D341Med (cell line): ENCODE measurements at regions not wholly inside any gene's neighbourhood (a gene's known extent, or its start where the extent isn't known, plus 50 kb on each side); places are given as distances from the start of the nearest gene placed in this dataset.
"Not testable (repeated sequence)": the region's sequence is repeated elsewhere in the genome, so short reads cannot be mapped to it uniquely, and the experiment has no call there.

ENCODE experiments used
- DNase-seq: peaks from one replicate; pipeline ENCODE4 v3.0.0; 2012; ENCODE audit warnings: low spot score

DNA sequence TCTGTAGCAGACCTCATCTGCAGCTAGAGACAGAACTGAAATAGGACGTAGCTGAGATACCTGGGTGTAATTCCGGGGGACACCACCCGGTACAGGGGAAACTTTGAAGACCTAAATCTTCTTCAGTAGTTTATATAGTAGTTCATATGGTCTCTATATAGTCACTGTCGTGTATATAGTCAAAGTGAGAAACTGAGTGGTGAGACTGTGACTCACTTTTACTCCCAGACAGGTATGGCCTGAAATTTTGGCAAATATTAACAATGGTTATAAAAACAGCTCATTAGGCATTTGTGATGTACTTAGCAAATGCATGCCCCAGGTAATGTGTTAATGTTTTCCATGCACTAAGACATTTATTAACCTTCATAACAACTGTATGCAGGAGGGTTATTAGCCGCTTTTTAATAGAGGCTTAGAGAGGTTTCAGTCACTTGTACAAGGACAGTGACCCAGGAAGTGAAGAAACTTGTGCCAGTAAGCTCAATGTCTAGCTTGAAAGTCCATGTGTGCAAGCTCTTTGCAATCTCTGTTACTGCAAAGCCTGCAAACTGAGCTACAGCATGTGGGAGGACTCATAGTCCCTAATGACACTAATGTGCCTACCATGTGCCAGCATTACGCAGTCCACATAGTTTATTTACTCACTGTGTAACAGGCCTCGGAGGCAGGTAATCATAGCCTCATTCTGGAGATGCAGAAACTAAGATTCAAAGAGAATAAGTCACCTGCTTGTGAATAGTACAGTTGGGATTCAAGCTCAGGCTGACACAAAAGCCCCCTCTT is 165.4 kb upstream of the CHD6 start:
- no peak for DNase-seq

DNA sequence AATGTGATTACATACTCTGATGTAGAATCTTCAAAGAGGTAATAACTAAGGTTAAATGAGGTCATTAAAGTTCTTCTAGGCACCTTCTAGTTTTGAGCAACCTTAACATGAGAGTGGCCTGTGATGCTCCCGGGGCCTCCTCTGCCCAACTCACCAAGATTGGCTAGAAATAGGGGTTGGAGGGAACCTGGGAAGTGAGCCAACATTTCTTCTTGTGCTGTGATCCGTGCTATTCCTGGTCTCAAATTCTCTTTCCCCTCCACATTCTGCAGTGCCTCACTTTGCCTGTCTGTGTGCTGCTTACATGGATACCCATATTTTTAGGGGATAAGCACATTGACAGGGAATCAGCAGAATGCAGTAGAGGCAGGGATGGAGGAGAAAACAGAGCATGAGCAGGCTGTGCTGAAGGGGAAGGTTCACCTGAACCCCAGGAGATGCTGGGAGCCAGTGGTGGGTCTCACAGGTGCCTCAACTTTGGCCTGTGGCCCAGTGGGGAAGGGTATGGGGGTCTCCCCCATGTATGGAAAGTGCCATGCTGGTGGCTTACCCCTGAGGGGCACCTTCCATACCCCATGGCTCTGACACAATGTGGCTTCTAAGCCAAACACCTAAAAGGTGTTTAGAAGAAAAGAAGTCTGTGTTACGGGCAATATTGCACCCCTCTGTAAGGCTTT is 164.7 kb upstream of the CHD6 start:
- no peak for DNase-seq

DNA sequence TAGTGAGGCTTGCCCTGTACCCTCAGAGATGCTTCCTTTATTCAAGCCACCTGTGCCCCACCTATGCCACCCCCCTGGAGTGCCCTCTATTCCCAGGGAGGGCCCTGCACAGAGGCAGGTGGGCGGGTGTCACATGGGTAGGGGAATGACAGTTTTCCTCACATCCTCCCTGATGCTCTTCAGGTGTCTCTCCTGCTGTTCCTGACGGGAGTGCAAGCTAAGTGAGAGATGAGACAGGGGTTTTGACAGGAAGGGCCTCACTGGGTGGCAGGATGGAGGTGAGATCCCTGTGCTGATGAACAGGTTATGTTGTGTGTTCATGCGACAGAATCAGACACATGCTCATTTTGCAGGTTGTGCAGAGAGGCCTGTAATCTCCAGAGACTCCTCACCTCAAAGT is 164.1 kb upstream of the CHD6 start:
- no peak for DNase-seq

DNA sequence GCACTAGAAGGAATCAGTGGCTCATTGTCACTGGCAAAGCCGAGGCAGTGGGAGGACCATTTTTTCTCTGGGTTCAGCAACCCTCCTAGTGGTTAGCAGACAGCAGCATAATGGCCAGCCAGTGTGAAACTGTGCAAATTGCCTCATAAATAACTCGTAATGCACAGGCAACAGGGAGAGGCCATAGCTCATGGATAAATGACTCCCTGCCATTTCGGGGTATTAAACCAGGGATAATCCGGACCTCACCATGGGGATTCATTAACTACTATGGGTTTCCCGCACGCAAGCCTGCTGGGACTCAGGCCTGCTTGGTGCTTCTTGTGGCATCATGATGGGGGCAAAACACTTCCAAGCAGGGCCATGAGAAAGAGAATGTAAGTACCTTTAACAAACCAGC is 158.2 kb upstream of the CHD6 start:
- DNase-seq, result peak; percentile 77

DNA sequence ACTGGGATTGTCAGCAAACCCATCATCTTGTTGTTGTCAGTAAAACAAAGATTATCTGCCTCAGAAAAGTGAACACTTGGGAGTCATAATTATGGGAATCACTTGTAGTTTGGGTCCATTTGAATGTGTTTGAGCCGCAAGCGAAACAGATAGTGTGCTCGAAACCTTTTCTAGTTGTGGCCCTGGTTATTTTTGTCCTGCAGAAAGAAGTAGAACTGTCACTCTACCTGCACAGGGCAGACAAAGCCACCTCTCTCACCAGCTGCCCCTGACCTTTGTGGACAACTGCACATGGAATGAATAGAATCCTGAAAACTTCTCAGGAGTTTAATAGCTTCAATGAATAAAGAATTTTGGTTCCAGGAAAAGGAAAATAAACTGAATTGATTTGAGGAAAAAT is 156.1 kb upstream of the CHD6 start:
- no peak for DNase-seq

DNA sequence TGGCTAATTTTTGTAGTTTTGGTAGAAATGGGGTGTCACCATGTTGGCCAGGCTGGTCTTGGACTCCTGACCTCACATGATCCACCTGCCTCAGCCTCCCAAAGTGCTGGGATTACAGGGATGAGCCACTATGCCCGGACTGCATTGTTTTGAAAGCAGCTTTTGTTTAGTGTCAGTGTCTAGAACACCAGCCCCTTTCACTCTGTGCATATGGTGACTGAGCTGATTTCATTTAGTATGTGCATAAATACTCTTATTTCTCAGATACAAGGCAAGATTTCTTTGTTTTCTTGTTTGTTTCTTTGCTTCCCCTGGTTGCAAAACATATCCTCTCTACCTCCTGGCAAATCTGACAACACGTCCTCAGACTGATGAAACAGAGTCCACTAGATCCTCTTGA is 152.8 kb upstream of the CHD6 start:
- DNase-seq, result no peak

DNA sequence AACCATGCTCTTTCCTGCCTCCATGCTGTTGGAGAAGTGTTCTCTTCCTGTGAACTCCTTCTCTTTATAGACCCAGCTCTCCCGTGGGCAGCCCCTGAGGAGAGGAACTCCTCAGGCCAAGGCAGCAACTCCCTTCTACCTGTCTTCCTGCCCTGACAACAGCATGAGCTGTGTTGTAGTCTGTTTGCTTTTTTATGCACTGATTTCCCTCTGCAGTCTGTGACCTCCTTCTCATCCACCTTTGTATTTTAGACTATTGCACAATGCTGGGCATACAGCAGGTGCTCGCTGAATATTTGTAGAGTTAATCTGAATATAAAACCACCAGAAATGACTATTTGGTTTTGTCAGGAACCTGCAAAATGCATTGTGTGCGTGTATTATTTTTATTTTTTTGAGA is 152.2 kb upstream of the CHD6 start:
- DNase-seq, result no peak

DNA sequence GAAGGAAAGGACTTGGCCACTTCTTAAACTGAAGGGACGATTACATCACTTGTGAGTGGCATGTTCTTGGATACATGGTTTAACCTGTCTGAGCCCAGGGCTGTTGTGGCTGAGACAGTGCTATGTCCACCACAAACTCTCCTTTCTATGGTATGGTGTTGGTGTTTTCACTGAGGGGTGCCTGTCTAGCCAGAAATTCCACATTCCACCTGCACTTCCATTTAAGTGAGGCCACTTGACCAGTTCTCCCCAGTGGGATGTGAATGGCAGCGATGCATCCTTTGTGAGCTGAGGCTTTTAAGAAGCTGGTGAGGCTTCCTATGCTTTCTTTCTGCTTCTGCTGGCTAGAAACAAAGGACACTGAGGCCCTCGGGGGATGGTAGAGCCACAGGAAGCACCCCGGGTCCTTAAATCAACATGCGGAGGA is 151.4 kb upstream of the CHD6 start:
- DNase-seq, result no peak

DNA sequence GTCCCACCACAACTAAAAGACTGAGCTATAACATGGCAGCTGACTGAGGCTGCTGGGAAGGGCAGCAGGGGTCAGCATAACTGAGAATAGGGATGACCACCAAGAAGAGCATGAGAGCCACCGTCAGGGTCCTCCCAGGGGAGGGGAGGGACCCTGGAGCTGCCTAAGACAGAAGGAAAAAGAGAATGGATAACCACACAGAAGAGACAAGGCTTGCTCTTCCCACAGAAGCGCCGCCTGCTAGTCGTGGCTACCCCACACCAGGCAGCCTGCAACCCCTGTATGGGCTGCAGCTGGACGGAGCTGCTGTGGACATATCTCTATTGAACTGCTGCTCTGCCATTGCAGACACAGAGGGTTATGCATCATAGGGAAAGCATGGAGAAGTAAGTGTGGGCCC is 132.0 kb upstream of the CHD6 start:
- DNase-seq, result no peak

DNA sequence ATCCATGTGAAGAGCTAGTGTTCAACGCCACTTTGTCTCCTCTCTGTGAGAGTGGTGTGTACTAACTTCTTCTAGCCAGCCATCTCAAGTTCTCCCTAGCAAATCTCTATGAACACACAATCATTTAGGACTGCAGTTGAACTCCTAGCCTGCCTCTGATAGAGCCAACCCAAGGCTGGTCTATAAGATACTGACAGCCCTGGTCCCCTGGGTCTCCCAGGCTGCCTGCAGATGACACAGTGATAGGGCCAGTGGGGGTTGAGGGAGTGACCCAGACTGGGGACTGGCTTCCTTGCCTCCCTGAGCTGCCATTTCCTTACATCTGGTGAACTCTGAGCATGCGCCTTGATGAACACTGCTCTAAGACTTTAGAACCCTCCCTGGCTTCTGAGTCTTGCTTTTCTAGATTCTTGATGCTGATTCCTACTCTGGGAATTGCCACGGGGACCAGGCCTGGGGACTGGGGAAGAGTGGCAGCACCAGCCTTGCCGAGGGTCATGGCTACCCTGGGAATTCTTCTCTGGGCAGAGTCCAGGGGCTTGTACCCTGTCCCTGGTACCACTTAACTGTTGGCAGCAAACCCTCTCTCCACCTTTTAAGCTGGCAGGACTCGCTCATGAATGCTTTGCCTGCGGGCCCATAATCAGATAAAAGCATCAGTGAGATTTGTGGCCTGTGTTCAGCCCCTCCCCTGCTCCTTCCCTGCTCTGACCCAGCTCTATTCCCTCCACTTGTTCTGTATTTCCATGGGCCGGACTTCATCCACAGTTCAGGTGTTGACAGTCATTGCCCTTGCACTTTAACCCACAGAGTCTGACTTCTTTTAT is 130.8 kb upstream of the CHD6 start:
- DNase-seq, result no peak

DNA sequence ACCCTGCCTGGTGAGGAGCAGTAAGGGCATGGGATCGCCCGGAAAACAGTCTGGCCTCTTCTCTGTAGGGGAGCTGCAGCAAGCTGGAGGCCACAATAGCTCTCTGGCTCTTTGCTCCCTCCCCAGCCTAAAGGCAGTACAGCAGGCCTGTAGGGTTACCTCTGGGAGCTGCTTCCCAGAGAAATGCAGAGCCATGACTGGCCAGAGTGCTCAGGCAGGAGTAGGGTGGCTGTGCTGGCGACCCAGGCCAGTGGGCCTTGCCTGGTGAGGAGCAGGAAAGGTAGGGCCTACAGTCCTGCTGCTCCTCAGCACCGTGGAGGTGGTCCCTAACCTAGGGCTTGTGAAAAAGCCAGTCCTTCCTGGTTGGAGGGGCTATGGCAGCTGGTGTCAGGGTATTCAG is 129.9 kb upstream of the CHD6 start:
- DNase-seq, result no peak

DNA sequence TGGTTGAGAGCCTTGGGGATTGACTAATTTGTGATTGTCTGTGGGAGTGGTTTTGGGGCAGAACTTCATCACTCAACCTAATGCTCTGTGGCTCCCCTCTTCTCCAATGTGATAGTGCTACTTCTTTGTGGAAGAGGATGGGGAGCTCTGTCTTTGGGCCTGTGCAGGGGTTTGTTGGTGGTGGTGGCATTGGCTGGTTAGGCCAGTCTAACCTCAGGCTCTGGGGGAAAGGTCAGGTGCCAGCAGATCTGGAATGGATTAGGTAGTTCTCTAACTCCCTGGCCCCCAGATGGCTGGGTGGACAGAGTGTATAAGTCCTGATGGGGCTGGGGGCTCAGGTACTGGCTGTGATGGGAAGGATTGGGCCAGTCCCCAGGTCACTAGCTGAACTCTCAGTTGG is 129.0 kb upstream of the CHD6 start:
- DNase-seq, result no peak

DNA sequence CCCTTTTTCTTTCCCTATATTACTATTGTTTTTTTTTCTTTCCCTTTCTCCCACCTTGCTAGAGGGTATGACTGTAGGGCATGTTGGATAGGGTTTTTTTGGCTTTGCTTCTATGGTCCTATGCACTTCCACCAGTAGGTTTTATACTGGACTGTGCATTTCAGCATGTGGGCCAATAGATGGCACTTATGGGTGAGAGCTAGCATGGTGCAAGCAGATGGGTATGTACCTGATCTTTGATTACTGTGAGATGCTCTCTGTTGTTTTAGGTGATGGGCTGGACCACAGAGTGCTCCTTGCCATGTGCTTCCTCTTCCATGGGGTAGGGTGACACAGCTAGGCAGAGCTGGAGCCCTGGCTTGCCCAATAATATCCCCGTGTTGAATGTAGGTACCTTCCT is 128.5 kb upstream of the CHD6 start:
- DNase-seq, result no peak

DNA sequence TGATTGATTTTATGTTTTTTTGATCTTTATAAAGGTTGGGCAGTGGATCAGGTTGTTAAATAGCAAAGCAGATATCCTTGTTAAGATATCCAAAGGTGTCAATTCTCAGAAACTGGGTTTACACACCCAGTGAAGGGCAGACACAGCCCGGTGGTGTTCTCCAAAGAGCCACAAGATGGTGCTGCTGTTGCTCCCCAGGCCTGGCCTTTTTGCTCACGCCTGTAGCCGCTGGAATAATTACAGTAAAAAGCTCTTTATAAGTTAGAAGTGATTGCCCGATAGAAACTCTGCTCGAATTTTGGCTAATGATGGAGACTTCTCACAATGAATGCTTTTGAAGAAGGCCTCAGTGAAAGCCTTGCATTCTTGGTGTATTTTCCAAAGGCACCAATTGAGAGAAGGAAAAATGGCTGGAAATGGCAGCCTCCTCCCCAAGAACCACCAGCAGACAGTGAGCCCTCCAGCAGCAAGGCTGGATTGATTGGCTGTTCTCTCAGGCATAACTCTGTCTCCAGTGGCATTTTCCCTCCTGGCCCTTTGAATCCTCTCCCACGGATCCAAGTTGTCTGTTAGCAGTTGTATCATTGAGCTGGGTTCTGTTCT is 120.5 kb upstream of the CHD6 start:
- DNase-seq, result peak; percentile 81

DNA sequence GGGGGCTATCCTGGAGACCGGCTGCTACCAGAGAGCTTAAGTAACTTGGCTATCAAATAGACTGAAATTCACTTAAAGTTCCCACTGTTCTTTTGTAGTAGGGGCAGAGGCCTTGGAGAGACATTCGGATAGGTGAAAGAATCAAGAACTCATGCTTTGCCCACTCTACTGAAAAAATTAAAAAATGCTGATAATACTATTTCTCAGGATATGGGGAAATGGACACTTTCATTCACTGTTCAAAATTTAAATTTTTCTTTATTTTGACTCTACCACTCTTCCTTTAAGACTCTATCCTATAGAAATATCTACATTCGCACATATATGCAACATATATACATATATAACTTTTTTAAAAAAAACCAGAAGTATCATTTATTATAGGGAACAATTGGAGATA is 117.8 kb upstream of the CHD6 start:
- no peak for DNase-seq

DNA sequence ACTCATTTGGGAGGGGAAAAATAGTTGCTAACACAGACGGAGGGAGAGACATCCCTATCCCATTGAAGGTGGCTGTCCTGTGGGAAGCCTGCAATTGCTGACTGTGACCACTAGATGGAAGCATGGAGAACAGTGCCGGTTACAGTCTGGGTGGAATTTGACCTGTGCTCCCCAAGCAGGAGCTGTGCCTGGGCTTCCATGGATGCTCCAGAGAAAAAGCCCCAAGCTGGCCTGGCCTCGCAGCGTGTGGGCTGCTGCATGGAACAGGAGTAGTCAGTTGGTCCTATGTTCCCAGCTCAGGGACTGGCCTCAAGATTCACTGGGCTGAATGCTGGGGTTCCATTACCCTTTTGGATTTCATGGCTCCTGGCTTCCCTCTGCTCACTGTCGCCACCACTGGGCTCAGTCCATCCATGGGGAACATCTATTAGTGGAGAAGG is 116.3 kb upstream of the CHD6 start:
- DNase-seq, result peak; percentile 78

DNA sequence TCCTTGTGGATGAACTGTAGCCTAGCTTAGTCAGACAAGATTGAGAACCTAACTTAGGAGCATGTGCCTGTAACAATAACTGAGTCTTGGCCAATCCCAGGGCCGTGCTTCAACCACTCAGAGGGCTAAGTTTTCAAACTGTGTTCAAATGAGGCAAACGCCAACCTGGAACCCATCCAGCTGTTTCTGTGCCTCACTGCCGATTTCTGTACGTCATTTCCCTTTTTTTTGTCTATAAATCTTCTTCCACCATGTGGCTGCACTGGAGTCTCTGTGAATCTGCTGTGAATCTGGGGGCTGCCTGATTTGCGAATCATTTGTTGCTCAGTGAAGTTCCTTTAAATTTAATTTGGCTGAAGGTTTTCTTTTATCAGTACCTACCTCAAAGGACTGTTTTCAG is 115.0 kb upstream of the CHD6 start:
- DNase-seq, result no peak

DNA sequence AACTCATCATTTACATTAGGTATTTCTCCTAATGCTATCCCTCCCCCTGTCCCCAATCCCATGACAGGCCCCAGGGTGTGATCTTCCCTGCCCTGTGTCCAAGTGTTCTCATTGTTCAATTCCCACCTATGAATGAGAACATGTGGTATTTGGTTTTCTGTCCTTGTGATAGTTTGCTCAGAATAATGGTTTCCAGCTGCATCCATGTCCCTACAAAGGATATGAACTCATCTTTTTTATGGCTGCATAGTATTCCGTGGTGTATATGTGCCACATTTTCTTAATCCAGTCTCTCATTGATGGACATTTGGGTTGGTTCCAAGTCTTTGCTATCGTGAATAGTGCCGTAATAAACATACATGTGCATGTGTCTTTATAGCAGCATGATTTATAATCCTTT is 113.0 kb upstream of the CHD6 start:
- DNase-seq, result not testable (repeated sequence)

DNA sequence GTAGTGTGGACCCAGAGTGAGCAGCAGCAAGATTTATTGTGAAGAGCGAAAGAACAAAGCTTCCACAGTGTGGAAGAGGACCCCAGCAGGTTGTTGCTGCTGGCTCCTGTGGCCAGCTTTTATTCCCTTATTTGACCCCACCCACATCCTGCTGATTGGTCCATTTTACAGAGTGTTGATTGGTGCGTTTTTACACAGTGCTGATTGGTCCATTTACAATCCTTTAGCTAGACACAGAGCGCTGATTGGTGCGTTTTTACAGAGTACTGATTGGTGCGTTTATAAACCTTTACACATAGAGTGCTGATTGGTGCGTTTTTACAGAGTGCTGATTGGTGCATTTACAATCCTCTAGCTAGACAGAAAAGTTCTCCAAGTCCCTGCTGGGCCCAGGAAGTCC is 109.5 kb upstream of the CHD6 start:
- not testable (repeated sequence) for DNase-seq

DNA sequence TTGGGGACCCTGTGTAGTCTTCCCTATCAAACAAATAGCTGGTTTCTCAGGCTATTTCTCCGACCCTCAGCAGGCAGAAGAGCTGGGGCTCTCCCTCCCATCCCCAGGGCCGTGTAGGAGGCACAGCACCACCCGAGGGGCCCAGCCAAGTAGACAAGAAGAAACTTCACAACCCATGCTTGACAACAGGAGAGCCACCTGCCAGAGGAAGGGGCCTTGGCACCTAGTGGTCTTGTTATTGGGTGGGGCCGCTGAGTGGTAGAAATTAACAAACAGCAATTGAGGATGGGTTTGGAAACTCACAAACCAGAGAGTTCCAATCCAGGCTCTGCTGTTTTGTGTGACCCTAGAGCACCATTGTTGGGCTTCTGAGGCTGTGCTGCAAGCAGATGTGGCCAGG is 108.5 kb upstream of the CHD6 start:
- DNase-seq, result no peak

DNA sequence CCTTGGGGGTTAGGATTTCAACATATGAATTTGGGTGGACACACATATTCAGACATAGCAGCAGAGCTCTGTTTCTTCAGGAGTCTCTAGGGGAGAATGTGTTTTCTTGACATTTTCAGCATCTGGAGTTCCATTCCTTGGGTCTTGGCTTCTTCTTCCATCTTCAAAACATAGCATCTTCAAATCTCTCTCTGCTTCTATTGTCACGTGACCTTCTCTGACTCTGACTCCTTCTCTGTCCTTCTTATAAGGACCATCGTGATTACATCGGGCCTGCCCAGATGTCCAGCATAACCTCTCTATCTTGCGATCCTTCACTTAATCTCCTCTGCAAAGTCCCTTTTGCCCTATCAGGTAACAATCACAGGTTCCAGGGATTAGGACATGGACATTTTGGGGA is 101.0 kb upstream of the CHD6 start:
- no peak for DNase-seq

DNA sequence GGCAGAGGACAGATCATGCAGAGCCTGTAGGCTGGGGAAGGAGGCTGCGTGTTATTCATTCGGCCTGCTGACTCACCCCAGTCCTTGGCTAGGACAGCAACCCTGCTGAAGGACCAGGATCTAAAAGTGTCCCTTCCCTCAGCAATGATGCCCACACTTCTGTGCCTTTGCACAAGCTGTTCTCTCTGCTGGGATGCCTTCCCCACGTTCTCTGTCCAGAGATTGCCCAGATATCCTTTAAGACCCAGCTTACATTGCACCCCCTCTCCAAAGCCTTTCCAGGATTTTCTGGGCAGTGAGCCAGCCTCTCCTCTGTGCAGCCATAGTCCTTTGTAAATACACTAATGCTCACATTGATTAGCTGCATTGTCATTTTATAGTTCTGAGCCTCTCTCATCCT is 99.3 kb upstream of the CHD6 start:
- DNase-seq, result peak; percentile 75

DNA sequence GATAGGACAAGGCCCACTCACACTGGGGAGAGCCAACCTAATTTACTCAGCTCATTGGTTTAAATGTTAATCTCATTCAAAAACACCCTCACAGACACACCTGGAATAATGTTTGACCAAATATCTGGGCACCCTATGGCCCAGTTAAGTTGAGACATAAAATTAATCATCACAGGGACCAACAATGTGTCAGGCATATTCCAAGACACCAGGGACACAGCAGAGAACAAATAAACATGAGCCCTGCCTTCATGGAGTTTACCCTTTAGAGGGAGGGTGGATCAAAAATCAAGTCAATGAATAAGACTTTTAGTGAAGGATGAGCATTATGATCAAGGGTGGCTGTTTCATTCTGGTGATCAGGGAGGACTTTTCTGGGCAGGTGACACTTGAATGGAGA is 98.7 kb upstream of the CHD6 start:
- no peak for DNase-seq
